ENCODE measurements at regions not wholly inside any gene's neighbourhood (a gene's known extent, or its start where the extent isn't known, plus 50 kb on each side); places are given as distances from the start of the nearest gene placed in this dataset.

DNA sequence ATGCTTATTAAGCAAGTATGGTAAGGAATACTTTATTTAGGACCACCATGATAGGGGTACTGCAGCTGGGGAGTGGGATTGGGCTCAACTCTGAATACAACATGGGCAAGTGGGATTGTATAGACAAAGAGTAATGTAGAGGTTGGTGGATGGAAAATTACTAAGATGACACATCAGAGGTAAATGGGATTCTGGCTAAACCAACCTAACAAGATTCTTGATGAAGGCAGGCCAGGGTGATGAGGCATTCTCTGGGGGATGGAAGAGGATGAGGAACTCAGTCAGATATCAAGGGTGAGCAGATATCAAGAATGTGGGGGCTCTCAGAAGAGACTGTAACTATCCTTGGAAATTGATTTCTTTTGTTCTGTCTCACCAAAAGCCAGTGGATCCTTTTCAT, 107.2 kb downstream of the NMUR2 start:
- no peak for TF ChIP-seq BACH1 (IDR thresholded peaks at IDR 0.05; ENCODE audit: borderline replicate concordance)
- TF ChIP-seq MYC (IDR thresholded peaks at IDR 0.05; ENCODE audit: insufficient read depth, insufficient read length, insufficient replicate concordance, low read length, severe bottlenecking), result no peak
